ENCODE measurements at regions not wholly inside any gene's neighbourhood (a gene's known extent, or its start where the extent isn't known, plus 50 kb on each side); places are given as distances from the start of the nearest gene placed in this dataset.

- TF ChIP-seq CTCF (IDR thresholded peaks at IDR 0.05; ENCODE audit: unreplicated experiment in 3 of 3) = no peak
- Mint-ChIP-seq H3K4me1 (peaks cover 6% of the 10 kb centered on the region), H3K36me3 (ENCODE audit: low read depth) (no peaks in the 10 kb centered on the region), H3K9me3 (no peaks in the 10 kb centered on the region), H3K4me3 (no peak overlapping the region), H3K27me3 (ENCODE audit: low read depth) (peaks cover 3% of the 10 kb centered on the region), H3K27ac (peak overlapping the region in 1 of 3 experiments; percentile 26)
These were observed 76.9 kb upstream of the PSMD7 start for GRCh38 chr16:74219706-74220105.

- H3K27me3 Mint-ChIP-seq (ENCODE audit: low read depth) = peaks cover 3% of the 10 kb centered on the region
- peaks cover 5% of the 10 kb centered on the region for H3K4me1 Mint-ChIP-seq
- TF ChIP-seq CTCF (IDR thresholded peaks at IDR 0.05; ENCODE audit: unreplicated experiment in 3 of 3) = no peak
- no peak overlapping the region for H3K27ac Mint-ChIP-seq
- H3K4me3 Mint-ChIP-seq = no peak overlapping the region
- no peaks in the 10 kb centered on the region for H3K36me3 Mint-ChIP-seq (ENCODE audit: low read depth)
- no peaks in the 10 kb centered on the region for H3K9me3 Mint-ChIP-seq
These were observed 77.7 kb upstream of the PSMD7 start for GRCh38 chr16:74218871-74219270.

GRCh38 chr16:74216319-74216718 lies 80.3 kb upstream of the PSMD7 start:
- no peak for TF ChIP-seq CTCF (IDR thresholded peaks at IDR 0.05; ENCODE audit: unreplicated experiment in 3 of 3)
- no peak overlapping the region for H3K4me3 Mint-ChIP-seq
- no peaks in the 10 kb centered on the region for H3K9me3 Mint-ChIP-seq
- no peaks in the 10 kb centered on the region for H3K36me3 Mint-ChIP-seq (ENCODE audit: low read depth)
- no peak overlapping the region for H3K27ac Mint-ChIP-seq
- H3K4me1 Mint-ChIP-seq = no peaks in the 10 kb centered on the region
- peaks cover 3% of the 10 kb centered on the region for H3K27me3 Mint-ChIP-seq (ENCODE audit: low read depth)

GRCh38 chr16:74215249-74215648 lies 81.4 kb upstream of the PSMD7 start:
- TF ChIP-seq CTCF (IDR thresholded peaks at IDR 0.05; ENCODE audit: unreplicated experiment in 3 of 3) = no peak

GRCh38 chr16:74213372-74213771 lies 83.2 kb upstream of the PSMD7 start:
- H3K27me3 Mint-ChIP-seq (ENCODE audit: low read depth) = no peaks in the 10 kb centered on the region
- H3K27ac Mint-ChIP-seq = no peak overlapping the region
- TF ChIP-seq CTCF (IDR thresholded peaks at IDR 0.05; ENCODE audit: unreplicated experiment in 3 of 3) = no peak
- no peaks in the 10 kb centered on the region for H3K9me3 Mint-ChIP-seq
- H3K36me3 Mint-ChIP-seq (ENCODE audit: low read depth) = no peaks in the 10 kb centered on the region
- no peak overlapping the region for H3K4me3 Mint-ChIP-seq
- no peaks in the 10 kb centered on the region for H3K4me1 Mint-ChIP-seq

More at GRCh38 chr16:74215249-74215648, 81.4 kb upstream of the PSMD7 start:
- H3K9me3 Mint-ChIP-seq = no peaks in the 10 kb centered on the region
- peaks cover 3% of the 10 kb centered on the region for H3K27me3 Mint-ChIP-seq (ENCODE audit: low read depth)
- no peak overlapping the region for H3K27ac Mint-ChIP-seq
- no peak overlapping the region for H3K4me3 Mint-ChIP-seq
- no peaks in the 10 kb centered on the region for H3K36me3 Mint-ChIP-seq (ENCODE audit: low read depth)
- H3K4me1 Mint-ChIP-seq = no peaks in the 10 kb centered on the region

GRCh38 chr16:74210245-74210644 lies 86.4 kb upstream of the PSMD7 start:
- no peaks in the 10 kb centered on the region for H3K4me1 Mint-ChIP-seq
- H3K27ac Mint-ChIP-seq = no peak overlapping the region
- no peaks in the 10 kb centered on the region for H3K9me3 Mint-ChIP-seq
- no peak for TF ChIP-seq CTCF (IDR thresholded peaks at IDR 0.05; ENCODE audit: unreplicated experiment in 3 of 3)
- no peak overlapping the region for H3K4me3 Mint-ChIP-seq
- no peaks in the 10 kb centered on the region for H3K27me3 Mint-ChIP-seq (ENCODE audit: low read depth)
- no peaks in the 10 kb centered on the region for H3K36me3 Mint-ChIP-seq (ENCODE audit: low read depth)

Measured in nephron (organoid).